Activated CD4-positive, alpha-beta T cell treated with anti-CD3 and anti-CD28 coated beads, Interleukin-2, amount 10 ng/mL, durations not matched to agents 24 days and 14 days (primary cell): ENCODE measurements at regions not wholly inside any gene's neighbourhood (a gene's known extent, or its start where the extent isn't known, plus 50 kb on each side); places are given as distances from the start of the nearest gene placed in this dataset.
"Not testable (repeated sequence)": the region's sequence is repeated elsewhere in the genome, so short reads cannot be mapped to it uniquely, and the experiment has no call there.

Experiments
- DNase-seq: peaks from one replicate; pipeline ENCODE4 v3.0.0; 2022
- H3K27ac Mint-ChIP-seq: one replicate; pipeline ENCODE4 v1.8.0; 2022; ENCODE audit warnings: mild to moderate bottlenecking, mixed read lengths
- H3K27me3 Mint-ChIP-seq: one replicate; pipeline ENCODE4 v1.8.0; 2022; ENCODE audit warnings: mixed read lengths
- H3K36me3 Mint-ChIP-seq: one replicate; pipeline ENCODE4 v1.8.0; 2022; ENCODE audit warnings: low read depth, mild to moderate bottlenecking, mixed read lengths
- H3K4me1 Mint-ChIP-seq: one replicate; pipeline ENCODE4 v1.8.0; 2021; ENCODE audit warnings: mixed read lengths
- H3K4me3 Mint-ChIP-seq: one replicate; pipeline ENCODE4 v1.8.0; 2022; ENCODE audit warnings: mild to moderate bottlenecking, moderate library complexity, mixed read lengths
- H3K9me3 Mint-ChIP-seq: one replicate; pipeline ENCODE4 v1.8.0; 2021; ENCODE audit warnings: mixed read lengths
- intact Hi-C: fragments of 100-400 bp; cut with micrococcal nuclease; formaldehyde crosslinking; loops from one replicate; pipeline ENCODE4 v1.15.1; 2023

GRCh38 chr2:78125042-78125441 lies 602.9 kb upstream of the LRRTM4 start:
- Mint-ChIP-seq H3K27ac (no peak overlapping the region), H3K4me3 (no peak overlapping the region), H3K36me3 (no peaks in the 10 kb centered on the region), H3K27me3 (no peaks in the 10 kb centered on the region), H3K9me3 (peaks cover 5% of the 10 kb centered on the region), H3K4me1 (no peaks in the 10 kb centered on the region)
- intact Hi-C loops: no loop called here
- no peak for DNase-seq

DNA sequence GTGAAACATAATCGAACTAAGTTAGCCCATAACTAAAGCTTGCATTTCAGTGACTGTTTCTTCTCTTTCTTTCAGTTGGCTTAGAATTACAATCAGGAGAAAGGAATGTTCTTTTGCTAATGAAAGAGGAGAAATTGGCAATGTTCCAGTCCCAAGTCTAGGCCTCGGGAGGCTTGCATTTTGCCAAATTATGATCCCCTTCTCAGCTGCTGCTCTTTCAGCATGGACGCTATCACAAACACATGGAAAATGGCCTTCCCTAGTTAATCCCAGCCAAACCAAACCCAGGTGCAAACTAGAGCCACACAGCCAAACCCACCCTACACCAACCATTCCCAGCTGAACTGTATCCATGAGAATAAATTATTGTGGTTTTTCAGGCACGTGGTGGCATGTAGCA lies 605.2 kb upstream of the LRRTM4 start:
- Mint-ChIP-seq H3K27me3 (no peaks in the 10 kb centered on the region), H3K9me3 (peaks cover 5% of the 10 kb centered on the region), H3K4me1 (no peaks in the 10 kb centered on the region), H3K27ac (no peak overlapping the region), H3K36me3 (no peaks in the 10 kb centered on the region), H3K4me3 (no peak overlapping the region)
- intact Hi-C loops: no loop called here
- no peak for DNase-seq

DNA sequence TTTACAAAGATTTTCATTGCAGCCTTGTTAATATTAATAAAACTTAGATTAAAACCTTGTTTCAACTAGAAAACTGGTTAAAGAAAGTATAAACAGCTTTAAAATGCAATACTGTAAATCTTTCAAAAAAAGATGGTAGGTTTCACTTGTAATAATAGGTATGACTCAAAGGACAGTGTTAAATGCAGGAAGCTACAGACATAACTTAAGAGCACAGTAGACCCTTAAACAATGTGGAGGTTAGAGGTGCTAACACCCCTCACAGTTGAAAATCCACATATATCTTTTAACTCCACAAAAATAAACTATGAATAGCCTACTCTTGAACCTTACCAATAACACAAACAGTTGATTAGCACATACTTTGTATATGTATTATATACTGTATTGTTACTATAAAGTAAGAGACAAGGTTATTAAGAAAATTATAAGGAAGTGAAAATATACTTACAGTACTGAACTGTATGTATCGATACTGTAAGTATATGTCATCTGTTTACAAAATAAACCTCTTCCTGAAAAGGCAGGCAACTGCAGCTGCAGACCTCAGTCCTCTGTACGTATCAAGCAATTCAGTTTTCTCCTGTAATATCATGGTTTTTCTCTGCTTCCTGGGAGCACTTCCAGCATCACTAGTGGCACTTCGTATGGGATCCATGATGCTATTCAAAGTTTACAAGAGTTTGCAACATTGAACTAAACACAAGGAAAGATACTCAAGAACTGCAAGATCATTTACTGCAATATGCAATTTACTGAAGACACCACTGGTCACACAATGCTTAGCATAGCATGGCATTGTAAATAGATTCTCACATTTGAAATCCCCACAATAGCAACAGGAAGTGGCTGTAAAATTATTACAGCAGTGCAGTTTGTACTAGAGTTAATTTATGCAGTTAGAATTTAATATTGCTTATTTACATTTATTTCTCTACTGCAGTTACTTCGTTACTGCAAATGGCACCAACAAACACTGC lies 610.5 kb upstream of the LRRTM4 start:
- no peaks in the 10 kb centered on the region for H3K4me1 Mint-ChIP-seq
- intact Hi-C loops: no loop called here
- no peak overlapping the region for H3K27ac Mint-ChIP-seq
- no peak overlapping the region for H3K4me3 Mint-ChIP-seq
- DNase-seq: no peak
- no peaks in the 10 kb centered on the region for H3K27me3 Mint-ChIP-seq
- no peaks in the 10 kb centered on the region for H3K36me3 Mint-ChIP-seq
- H3K9me3 Mint-ChIP-seq: peaks cover 4% of the 10 kb centered on the region

GRCh38 chr2:78145395-78145996 lies 623.3 kb upstream of the LRRTM4 start:
- H3K4me1 Mint-ChIP-seq: no peaks in the 10 kb centered on the region
- no peak overlapping the region for H3K27ac Mint-ChIP-seq
- H3K27me3 Mint-ChIP-seq: no peaks in the 10 kb centered on the region
- no peak for DNase-seq
- H3K36me3 Mint-ChIP-seq: no peaks in the 10 kb centered on the region
- intact Hi-C loops: no loop called here
- H3K4me3 Mint-ChIP-seq: no peak overlapping the region
- H3K9me3 Mint-ChIP-seq: no peaks in the 10 kb centered on the region

DNA sequence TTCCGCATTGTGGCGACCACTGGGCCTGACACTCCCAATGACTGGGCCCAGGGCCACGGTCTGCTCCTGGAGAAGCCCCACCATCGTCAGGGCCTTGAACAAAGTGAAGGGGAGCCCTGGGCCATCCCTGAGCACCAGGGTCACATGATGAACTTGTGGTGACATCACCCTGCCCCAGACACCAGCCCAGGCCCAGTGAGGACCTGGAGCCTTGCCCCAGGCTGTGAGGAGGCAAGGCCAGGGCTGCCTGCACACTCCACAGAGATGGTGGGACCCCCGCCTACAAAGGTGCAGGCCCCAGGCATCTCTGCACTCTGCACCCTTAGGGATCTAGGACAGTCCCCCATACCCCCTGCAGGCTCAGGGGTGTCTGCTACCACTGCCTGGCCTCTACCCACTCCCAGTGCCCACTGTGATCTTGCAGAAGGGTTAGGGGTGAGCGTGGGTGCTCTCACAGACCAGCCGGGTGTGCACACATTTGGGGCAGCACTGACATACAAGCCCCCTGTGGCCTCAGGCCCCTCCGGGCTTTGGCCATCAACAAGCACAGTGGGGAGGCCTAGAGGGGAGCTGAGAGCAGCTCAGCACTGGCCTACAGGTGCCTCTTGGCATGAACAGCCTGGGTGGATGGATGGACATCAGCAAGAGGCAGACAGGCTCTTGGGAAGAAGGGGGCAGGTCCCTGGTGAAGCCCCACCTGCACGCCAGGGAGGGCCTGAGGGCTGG lies 624.0 kb upstream of the LRRTM4 start:
- H3K4me1 Mint-ChIP-seq: no peaks in the 10 kb centered on the region
- H3K27ac Mint-ChIP-seq: no peak overlapping the region
- no peaks in the 10 kb centered on the region for H3K27me3 Mint-ChIP-seq
- intact Hi-C loops: no loop called here
- no peak overlapping the region for H3K4me3 Mint-ChIP-seq
- no peaks in the 10 kb centered on the region for H3K36me3 Mint-ChIP-seq
- no peak for DNase-seq
- H3K9me3 Mint-ChIP-seq: no peaks in the 10 kb centered on the region

GRCh38 chr2:78147466-78147865 lies 625.3 kb upstream of the LRRTM4 start:
- H3K27me3 Mint-ChIP-seq: no peaks in the 10 kb centered on the region
- H3K27ac Mint-ChIP-seq: no peak overlapping the region
- intact Hi-C loops: no loop called here
- no peak for DNase-seq
- no peak overlapping the region for H3K4me3 Mint-ChIP-seq
- H3K36me3 Mint-ChIP-seq: no peaks in the 10 kb centered on the region
- H3K4me1 Mint-ChIP-seq: no peaks in the 10 kb centered on the region
- H3K9me3 Mint-ChIP-seq: no peaks in the 10 kb centered on the region

DNA sequence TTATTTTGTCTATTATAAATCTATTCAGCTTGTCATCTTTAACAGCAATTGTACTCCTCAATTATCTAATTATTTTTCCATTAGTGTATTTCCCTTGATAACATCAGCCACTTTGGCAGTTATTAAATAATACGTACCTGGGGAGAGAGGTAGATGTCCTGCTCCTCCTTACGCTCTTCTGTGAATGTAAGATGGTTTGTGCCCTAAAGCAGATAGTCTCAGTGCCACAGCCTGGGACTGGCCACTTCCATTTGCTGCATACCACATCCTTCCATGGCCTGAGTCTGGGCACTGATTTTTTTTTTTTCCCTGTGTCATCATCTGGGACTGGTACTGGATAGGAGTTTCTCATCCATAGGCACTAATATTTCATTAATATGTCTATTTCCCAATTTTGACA lies 632.4 kb upstream of the LRRTM4 start:
- H3K27ac Mint-ChIP-seq: no peak overlapping the region
- H3K36me3 Mint-ChIP-seq: no peaks in the 10 kb centered on the region
- no peaks in the 10 kb centered on the region for H3K9me3 Mint-ChIP-seq
- H3K27me3 Mint-ChIP-seq: no peaks in the 10 kb centered on the region
- intact Hi-C loops: no loop called here
- no peak for DNase-seq
- no peaks in the 10 kb centered on the region for H3K4me1 Mint-ChIP-seq
- no peak overlapping the region for H3K4me3 Mint-ChIP-seq

DNA sequence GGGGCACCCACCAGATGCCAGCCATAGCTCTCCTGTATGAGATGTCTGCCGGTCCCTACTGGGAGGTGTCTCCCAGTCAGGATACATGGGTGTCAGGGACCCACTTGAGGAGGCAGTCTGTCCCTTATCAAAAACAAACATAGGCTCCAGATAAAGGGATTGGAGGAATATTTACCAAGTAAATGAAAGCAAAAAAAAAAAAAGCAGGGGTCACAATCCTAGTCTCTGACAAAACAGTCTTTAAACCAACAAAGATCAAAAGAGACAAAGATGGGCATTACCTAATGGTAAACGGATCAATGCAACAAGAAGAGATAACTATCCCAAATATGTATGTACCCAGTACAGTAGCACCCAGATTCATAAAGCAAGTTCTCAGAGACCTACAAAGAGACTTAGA lies 640.0 kb upstream of the LRRTM4 start:
- no peak for DNase-seq
- H3K27me3 Mint-ChIP-seq: no peaks in the 10 kb centered on the region
- H3K4me3 Mint-ChIP-seq: no peak overlapping the region
- H3K9me3 Mint-ChIP-seq: peaks cover 18% of the 10 kb centered on the region
- intact Hi-C loops: no loop called here
- no peak overlapping the region for H3K27ac Mint-ChIP-seq
- no peaks in the 10 kb centered on the region for H3K36me3 Mint-ChIP-seq
- H3K4me1 Mint-ChIP-seq: no peaks in the 10 kb centered on the region

- H3K9me3 Mint-ChIP-seq, H3K36me3 Mint-ChIP-seq: not testable (repeated sequence)
Observed at GRCh38 chr2:78172157-78172556, 650.0 kb upstream of the LRRTM4 start.

GRCh38 chr2:78175645-78176044 lies 653.5 kb upstream of the LRRTM4 start:
- no peak overlapping the region for H3K4me3 Mint-ChIP-seq
- H3K27me3 Mint-ChIP-seq: no peaks in the 10 kb centered on the region
- H3K36me3 Mint-ChIP-seq: no peaks in the 10 kb centered on the region
- no peak for DNase-seq
- intact Hi-C loops: no loop called here
- no peak overlapping the region for H3K27ac Mint-ChIP-seq
- no peaks in the 10 kb centered on the region for H3K4me1 Mint-ChIP-seq
- H3K9me3 Mint-ChIP-seq: peaks cover 5% of the 10 kb centered on the region

More at GRCh38 chr2:78172157-78172556, 650.0 kb upstream of the LRRTM4 start:
- H3K4me3 Mint-ChIP-seq, DNase-seq, H3K4me1 Mint-ChIP-seq, H3K27me3 Mint-ChIP-seq, H3K27ac Mint-ChIP-seq, intact Hi-C loops: not testable (repeated sequence)

GRCh38 chr2:78201064-78201575 lies 678.9 kb upstream of the LRRTM4 start:
- no peaks in the 10 kb centered on the region for H3K36me3 Mint-ChIP-seq
- DNase-seq: no peak
- no peak overlapping the region for H3K4me3 Mint-ChIP-seq
- H3K27me3 Mint-ChIP-seq: no peaks in the 10 kb centered on the region
- no peaks in the 10 kb centered on the region for H3K4me1 Mint-ChIP-seq
- intact Hi-C loops: no loop called here
- no peak overlapping the region for H3K27ac Mint-ChIP-seq
- H3K9me3 Mint-ChIP-seq: peaks cover 3% of the 10 kb centered on the region

- H3K27ac Mint-ChIP-seq: no peak overlapping the region
- no peak overlapping the region for H3K4me3 Mint-ChIP-seq
- H3K4me1 Mint-ChIP-seq: no peaks in the 10 kb centered on the region
- intact Hi-C loops: no loop called here
- H3K36me3 Mint-ChIP-seq: no peaks in the 10 kb centered on the region
- DNase-seq: no peak
- H3K9me3 Mint-ChIP-seq: peaks cover 3% of the 10 kb centered on the region
- no peaks in the 10 kb centered on the region for H3K27me3 Mint-ChIP-seq
Observed at GRCh38 chr2:78202366-78202765, 680.2 kb upstream of the LRRTM4 start.

- intact Hi-C loops: no loop called here
- no peak for DNase-seq
- no peaks in the 10 kb centered on the region for H3K36me3 Mint-ChIP-seq
- no peaks in the 10 kb centered on the region for H3K4me1 Mint-ChIP-seq
- no peaks in the 10 kb centered on the region for H3K27me3 Mint-ChIP-seq
- no peak overlapping the region for H3K4me3 Mint-ChIP-seq
- H3K9me3 Mint-ChIP-seq: peaks cover 3% of the 10 kb centered on the region
- H3K27ac Mint-ChIP-seq: no peak overlapping the region
Observed at GRCh38 chr2:78202986-78203670, 681.0 kb upstream of the LRRTM4 start.
